ENCODE measurements at regions not wholly inside any gene's neighbourhood (a gene's known extent, or its start where the extent isn't known, plus 50 kb on each side); places are given as distances from the start of the nearest gene placed in this dataset.

GRCh38 chr13:19072543-19072942 is 109.1 kb downstream of the TUBA3C start:
- DNase-seq = no peak
- intact Hi-C loops (cut with DNase I) = no loop called here

GRCh38 chr13:19071161-19071936 is 110.3 kb downstream of the TUBA3C start:
- H3K9me3 ChIP-seq = peaks cover 0 to 13% (median 0%) of the 10 kb centered on the region in 11 donors
- H3K4me1 ChIP-seq = no peaks in the 10 kb centered on the region
- no peak for TF ChIP-seq CTCF (IDR thresholded peaks at IDR 0.05)
- no peak for DNase-seq
- no peak overlapping the region for H3K27ac ChIP-seq
- WGBS, 2 donors = 81 to 86% methylated on average over 11 of the region's 11 CpGs
- no peaks in the 10 kb centered on the region for H3K27me3 ChIP-seq
- no peak for ATAC-seq
- intact Hi-C loops (cut with DNase I) = no loop called here
- H3K4me3 ChIP-seq = no peak overlapping the region
- no peaks in the 10 kb centered on the region for H3K36me3 ChIP-seq

More at GRCh38 chr13:19072543-19072942, 109.1 kb downstream of the TUBA3C start:
- Histone ChIP-seq H3K36me3 (no peaks in the 10 kb centered on the region), H3K27ac (no peak overlapping the region), H3K4me1 (no peaks in the 10 kb centered on the region), H3K4me3 (no peak overlapping the region), H3K27me3 (no peaks in the 10 kb centered on the region), H3K9me3 (peaks cover 0 to 5% (median 0%) of the 10 kb centered on the region in 11 donors)
- TF ChIP-seq CTCF (IDR thresholded peaks at IDR 0.05) = no peak
- ATAC-seq = no peak
- WGBS, 2 donors = 83 to 86% methylated on average over 4 of the region's 4 CpGs

- H3K36me3 ChIP-seq = no peaks in the 10 kb centered on the region
- no peaks in the 10 kb centered on the region for H3K4me1 ChIP-seq
- DNase-seq (no peak), ATAC-seq (no peak)
- no peaks in the 10 kb centered on the region for H3K27me3 ChIP-seq
- H3K27ac ChIP-seq = no peak overlapping the region
- WGBS, 2 donors = 68 to 74% methylated on average over 6 of the region's 6 CpGs
- TF ChIP-seq CTCF (IDR thresholded peaks at IDR 0.05) = no peak
- peaks cover 0 to 23% (median 0%) of the 10 kb centered on the region in 11 donors for H3K9me3 ChIP-seq
- intact Hi-C loops (cut with DNase I) = no loop called here
- no peak overlapping the region for H3K4me3 ChIP-seq
Observed at GRCh38 chr13:19070398-19070735, 111.3 kb downstream of the TUBA3C start.

DNA sequence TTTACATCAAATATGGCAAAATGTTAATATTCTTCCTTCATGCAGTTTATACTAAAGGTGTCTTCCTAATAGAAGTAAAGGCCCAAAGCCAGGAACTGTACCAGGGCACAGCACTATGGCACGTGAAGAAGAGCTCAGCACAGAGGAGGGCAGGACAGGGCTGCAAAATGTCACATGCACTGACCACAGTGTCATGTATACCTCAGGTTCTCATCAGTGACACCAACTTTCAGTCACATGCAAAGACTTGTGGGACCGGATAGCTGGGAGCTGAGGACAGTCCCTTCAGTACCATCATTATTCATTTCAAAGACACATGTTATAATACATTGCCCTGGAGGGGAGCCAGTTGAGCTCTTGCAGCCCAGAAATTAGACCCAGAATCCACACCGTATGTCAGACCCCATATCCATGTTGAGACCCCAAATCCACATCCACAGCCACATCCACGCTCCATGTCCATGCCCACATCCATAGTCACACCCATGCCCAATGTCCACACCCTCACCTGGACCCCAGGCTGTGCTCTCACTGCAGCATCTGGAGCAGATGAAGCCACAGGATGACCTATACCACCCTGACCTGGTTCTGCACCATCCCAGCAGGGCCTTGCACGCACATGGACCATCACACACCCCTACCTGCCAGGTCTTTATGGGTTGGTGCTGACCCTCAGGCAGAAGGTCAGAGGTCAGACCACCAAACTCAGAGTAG is 111.8 kb downstream of the TUBA3C start:
- H3K27ac ChIP-seq = no peak overlapping the region
- H3K36me3 ChIP-seq = no peaks in the 10 kb centered on the region
- H3K9me3 ChIP-seq = peaks cover 0 to 28% (median 0%) of the 10 kb centered on the region in 11 donors
- WGBS, 2 donors = 62 to 68% methylated on average over 5 of the region's 5 CpGs
- H3K4me1 ChIP-seq = no peaks in the 10 kb centered on the region
- H3K4me3 ChIP-seq = no peak overlapping the region
- no peaks in the 10 kb centered on the region for H3K27me3 ChIP-seq
- intact Hi-C loops (cut with DNase I) = no loop called here
- no peak for DNase-seq
- no peak for TF ChIP-seq CTCF (IDR thresholded peaks at IDR 0.05)
- no peak for ATAC-seq
